Erythroblast (primary cell): ENCODE measurements at regions not wholly inside any gene's neighbourhood (a gene's known extent, or its start where the extent isn't known, plus 50 kb on each side); places are given as distances from the start of the nearest gene placed in this dataset.

Experiments
- GATA1 ChIP-seq: IDR thresholded peaks from 2 replicates; pipeline ENCODE4 v1.6.1; 2011; ENCODE audit warnings: low read depth, mild to moderate bottlenecking, control low read depth, low read length, moderate library complexity
- POLR2A ChIP-seq: IDR thresholded peaks from 2 replicates; pipeline ENCODE4 v1.6.1; 2011; ENCODE audit warnings: mild to moderate bottlenecking, low read length

DNA sequence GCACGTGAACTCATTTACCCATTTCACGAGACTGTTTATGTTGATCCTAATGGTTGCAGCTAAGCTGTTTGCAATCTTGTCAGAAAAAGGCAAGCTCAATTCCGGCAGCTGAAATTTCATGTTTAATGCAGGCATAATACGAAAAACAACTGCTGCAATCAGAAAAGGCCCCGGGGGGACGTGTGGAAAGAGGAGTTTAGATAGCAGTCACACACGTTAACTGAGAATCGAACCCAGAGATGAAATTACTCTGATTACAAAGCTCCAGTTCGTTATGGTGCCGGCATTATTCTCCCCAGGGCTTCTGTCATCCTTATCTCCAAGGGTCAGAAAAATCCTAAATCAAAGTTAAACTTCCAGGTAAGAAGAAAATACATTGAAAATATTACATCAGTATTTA is 79.9 kb upstream of the MYT1L start:
- TF ChIP-seq POLR2A, result no peak
- TF ChIP-seq GATA1, result no peak
